Activated T-cell treated with anti-CD3 and anti-CD28 coated beads, Interleukin-2, amount 50 U/mL, for 24 hours (primary cell): ENCODE measurements at regions not wholly inside any gene's neighbourhood (a gene's known extent, or its start where the extent isn't known, plus 50 kb on each side); places are given as distances from the start of the nearest gene placed in this dataset.

Experiments used
- DNase-seq: peaks from one replicate; pipeline ENCODE4 v3.0.0-alpha.2; 2020
- H3K27ac Mint-ChIP-seq: 2 replicates; pipeline ENCODE4 v1.8.0; 2020; ENCODE audit warnings: mild to moderate bottlenecking, mixed read lengths
- H3K27me3 Mint-ChIP-seq: 2 replicates; pipeline ENCODE4 v1.8.0; 2020; ENCODE audit warnings: mixed read lengths
- H3K36me3 Mint-ChIP-seq: 2 replicates; pipeline ENCODE4 v1.8.0; 2020; ENCODE audit warnings: low read depth, mixed read lengths
- H3K4me1 Mint-ChIP-seq: 2 replicates; pipeline ENCODE4 v1.8.0; 2020; ENCODE audit warnings: low read depth, mixed read lengths
- H3K4me3 Mint-ChIP-seq: 2 replicates; pipeline ENCODE4 v1.8.0; 2020; ENCODE audit warnings: mild to moderate bottlenecking, moderate library complexity, mixed read lengths
- H3K9me3 Mint-ChIP-seq: 2 replicates; pipeline ENCODE4 v1.8.0; 2020; ENCODE audit warnings: mixed read lengths

DNA sequence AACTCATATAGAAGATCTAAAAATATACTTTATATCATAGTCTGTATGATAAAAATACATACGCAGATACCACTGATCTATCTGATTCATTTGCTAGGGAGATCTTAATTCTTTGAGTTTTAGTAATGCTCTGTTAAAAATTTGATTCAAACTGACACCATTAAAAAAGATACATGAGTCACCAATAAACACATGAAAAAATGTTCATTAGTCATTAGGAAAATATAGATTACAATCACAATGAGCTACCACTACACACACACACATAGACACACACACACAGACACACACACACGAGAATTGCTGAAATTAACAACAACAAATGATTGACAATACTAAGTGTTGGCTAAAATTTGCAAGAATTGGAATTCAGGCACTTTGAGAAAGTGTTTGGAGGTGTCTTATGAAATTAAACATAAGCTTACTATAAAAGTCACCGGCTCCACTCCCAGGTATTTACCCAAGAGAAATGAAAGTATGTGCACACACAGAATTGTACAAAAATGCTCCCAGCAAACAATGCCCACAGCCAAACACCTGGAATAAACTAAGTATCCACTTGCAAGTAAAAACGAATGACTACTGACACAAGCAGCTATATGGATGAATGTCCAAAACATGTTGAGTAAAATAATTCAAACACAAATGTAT lies 117.7 kb upstream of the GGTLC1 start:
- Mint-ChIP-seq H3K9me3 (no peaks in the 10 kb centered on the region), H3K4me3 (no peak overlapping the region), H3K4me1 (peaks cover 24% of the 10 kb centered on the region), H3K36me3 (no peaks in the 10 kb centered on the region), H3K27me3 (peaks cover 13% of the 10 kb centered on the region), H3K27ac (no peak overlapping the region)
- DNase-seq: no peak

DNA sequence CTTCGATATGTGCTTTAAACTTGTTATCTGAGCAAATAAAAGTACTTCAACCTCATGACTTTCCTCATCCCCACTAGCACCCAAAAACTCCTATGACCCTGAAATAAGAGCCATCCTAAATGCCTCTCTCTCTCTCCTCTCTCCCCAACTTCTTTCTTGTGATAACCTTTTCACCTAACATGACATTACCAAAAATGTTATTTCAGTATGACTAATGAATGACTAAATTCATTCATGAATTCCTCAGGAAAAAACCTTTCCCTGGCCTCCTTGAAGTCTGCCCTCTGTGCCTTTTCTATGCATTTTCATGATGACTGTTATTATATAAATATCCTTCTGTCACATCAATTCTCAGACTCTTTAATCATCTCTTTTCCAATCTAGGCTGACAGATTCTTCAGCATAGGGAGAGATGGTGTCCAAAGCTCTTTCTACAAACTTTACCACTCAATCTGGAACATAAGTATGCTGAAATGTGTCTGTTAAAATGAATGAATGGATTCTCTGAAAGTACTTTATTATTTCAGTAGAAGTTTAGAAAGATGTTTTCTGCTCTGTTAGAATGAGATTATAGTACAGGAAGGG lies 114.3 kb upstream of the GGTLC1 start:
- Mint-ChIP-seq H3K27me3 (peaks cover 6% of the 10 kb centered on the region), H3K36me3 (no peaks in the 10 kb centered on the region), H3K9me3 (no peaks in the 10 kb centered on the region), H3K27ac (peak overlapping the region; percentile 47), H3K4me1 (peaks cover 35% of the 10 kb centered on the region), H3K4me3 (no peak overlapping the region)
- DNase-seq: no peak

DNA sequence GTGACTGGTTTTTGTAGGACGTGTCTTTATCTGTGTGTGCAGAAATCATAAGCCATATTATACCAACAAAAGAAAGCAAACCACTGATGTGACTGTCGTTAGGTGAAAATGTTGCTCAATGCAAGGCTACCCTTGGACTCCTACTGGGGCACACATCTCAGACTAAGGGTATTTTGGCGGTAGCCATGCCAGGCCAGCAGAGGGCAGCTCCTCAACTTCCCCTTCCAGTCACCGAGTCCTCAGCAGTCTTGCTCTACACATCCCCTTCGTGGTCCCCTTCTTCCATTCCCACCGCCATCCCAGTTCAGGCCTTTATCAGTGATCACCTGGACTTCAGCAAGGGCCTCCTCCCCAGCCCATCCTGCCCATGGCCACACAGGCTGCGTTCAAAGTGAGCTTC lies 113.7 kb upstream of the GGTLC1 start:
- peak; percentile 33 for DNase-seq
- Mint-ChIP-seq H3K36me3 (no peaks in the 10 kb centered on the region), H3K9me3 (no peaks in the 10 kb centered on the region), H3K27me3 (peaks cover 6% of the 10 kb centered on the region), H3K4me1 (peaks cover 35% of the 10 kb centered on the region), H3K4me3 (no peak overlapping the region), H3K27ac (peak overlapping the region; percentile 47)

DNA sequence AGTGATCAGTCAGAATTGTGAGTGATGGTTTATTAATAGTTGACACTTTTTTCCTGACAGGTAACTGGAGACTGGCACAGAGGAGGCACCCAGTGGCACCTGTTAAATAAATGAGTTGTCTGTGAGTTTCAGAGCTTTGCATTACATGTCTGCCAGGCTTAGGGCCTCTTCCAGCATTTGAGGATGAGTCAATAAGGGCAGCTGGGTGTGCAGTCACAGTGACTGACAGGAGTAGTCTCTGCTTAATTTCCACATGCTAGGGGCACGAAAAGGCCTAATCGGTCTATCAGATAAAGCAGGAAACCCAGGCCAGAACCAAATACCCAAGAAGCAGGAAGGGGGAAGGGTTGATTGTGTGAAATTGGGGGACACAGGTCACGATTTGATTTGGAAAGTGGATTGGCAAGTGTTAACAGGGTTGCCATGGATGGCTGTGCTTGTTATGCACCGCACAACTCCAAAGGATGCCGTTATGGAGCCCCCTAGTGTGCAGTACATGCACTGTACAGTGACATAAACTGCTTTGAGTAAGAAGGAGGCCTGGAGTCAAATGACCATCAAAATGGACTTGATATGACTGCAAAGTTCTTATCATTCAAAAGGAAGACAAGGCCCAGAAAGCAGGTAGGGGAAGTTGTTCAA lies 111.9 kb upstream of the GGTLC1 start:
- Mint-ChIP-seq H3K4me1 (peaks cover 36% of the 10 kb centered on the region), H3K36me3 (no peaks in the 10 kb centered on the region), H3K27me3 (peaks cover 6% of the 10 kb centered on the region), H3K27ac (peak overlapping the region; percentile 34), H3K4me3 (no peak overlapping the region), H3K9me3 (no peaks in the 10 kb centered on the region)
- DNase-seq: peak; percentile 54

DNA sequence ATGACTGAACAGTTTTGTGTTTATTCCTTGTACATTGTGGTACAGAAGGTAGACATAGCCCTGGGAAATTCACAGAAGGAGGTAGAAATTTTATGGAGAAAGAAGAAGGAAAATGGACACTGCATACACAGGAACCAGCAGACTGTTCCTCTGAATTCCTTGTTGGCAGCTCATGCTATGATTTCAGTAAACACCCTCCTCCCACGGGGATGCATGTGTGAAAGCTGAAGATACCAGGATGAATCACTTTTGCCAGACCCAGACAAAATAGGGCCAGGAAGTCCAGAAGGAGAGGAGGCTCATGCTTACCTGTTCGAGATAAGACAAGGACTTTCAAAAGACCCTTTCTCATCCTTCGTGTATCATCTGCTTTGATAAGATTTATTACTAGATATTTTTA lies 110.3 kb upstream of the GGTLC1 start:
- no peaks in the 10 kb centered on the region for H3K27me3 Mint-ChIP-seq
- DNase-seq: no peak

DNA sequence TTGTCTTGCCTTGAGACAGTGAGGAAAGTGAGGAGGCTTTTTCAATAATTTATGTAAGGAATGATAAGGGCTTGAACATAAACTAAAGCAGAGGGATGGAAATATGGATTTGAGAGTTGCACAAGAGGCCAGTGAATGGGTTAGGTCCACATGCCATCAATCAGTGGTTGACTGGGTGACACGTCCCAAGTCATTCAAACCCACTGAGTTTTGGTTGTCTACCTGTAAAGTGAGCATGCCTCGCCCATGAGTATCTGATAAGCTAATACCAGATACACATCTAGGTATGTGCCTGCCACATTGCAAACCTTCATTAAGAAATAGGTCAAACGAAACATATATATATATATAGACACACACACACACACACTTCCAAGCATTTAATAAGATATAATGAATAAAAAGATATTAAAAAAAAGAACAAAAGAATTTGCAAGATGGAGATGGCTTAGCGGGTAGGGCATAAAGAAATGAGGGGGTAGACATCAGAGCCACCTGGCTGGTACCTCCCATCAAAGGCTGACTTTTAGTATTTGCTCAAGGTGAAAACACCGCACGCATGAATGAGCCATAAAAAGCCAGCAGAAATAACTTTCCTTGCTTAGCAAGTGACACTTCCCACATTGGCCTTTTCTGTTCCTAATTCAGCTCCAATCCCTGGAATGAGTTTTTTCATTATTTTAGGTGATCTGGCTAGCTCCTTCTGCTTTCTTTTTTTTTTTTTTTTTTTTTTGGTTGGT lies 109.1 kb upstream of the GGTLC1 start:
- Mint-ChIP-seq H3K36me3 (no peaks in the 10 kb centered on the region), H3K4me3 (no peak overlapping the region), H3K9me3 (no peaks in the 10 kb centered on the region), H3K27me3 (no peaks in the 10 kb centered on the region), H3K4me1 (peaks cover 30% of the 10 kb centered on the region), H3K27ac (no peak overlapping the region)
- no peak for DNase-seq

More for the DNA sequence above, 110.3 kb upstream of the GGTLC1 start:
- H3K4me3 Mint-ChIP-seq: no peak overlapping the region
- H3K9me3 Mint-ChIP-seq: no peaks in the 10 kb centered on the region
- H3K36me3 Mint-ChIP-seq: no peaks in the 10 kb centered on the region
- H3K27ac Mint-ChIP-seq: no peak overlapping the region
- peaks cover 36% of the 10 kb centered on the region for H3K4me1 Mint-ChIP-seq

DNA sequence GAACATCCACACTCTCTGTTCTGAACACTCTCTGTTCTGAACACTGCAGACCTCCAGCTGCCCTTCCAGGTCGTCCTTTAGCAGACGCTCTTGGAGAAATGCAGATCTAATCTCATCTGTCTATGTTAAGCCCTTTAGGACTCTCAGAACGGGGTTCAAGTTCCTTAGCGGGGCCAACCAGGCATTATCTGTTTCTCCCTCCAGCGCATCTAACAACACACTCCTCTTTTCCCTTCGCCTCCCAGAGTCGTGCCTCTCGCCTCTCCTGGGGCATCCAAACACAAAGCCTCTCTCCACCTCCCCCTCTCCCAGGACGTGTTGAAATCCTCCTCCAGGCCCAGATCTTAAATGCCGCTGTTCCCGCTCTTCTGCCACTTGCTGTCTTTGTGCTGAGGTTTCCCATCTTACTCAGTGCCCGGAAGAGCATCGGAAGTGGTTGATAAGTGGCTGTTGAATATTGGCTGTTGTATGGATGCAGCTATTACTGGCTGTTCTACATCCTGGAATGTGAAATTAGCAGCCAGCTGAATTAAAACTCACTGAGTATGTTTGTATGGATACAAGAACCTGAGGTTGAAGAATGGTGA lies 108.4 kb upstream of the GGTLC1 start:
- no peak overlapping the region for H3K27ac Mint-ChIP-seq

DNA sequence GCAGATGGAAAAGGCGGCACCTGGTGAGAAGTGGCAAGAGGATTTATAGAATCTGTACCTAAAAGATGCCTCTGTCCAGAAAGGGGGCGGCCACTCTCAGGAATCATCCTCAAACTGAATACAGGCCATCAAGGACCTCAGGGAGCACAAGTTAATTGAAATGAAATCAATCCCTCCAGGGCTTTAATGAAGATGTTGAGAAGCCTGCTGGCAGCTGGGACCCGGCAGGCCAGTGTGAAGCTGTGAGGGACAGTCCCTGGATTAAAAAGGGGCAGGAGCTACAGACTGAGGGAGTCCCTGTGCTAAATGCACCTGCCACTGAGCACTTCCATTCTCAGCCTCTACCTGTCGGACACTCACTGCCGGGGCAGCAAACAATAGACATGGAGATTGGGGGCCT lies 107.7 kb upstream of the GGTLC1 start:
- Mint-ChIP-seq H3K27me3 (no peaks in the 10 kb centered on the region), H3K9me3 (no peaks in the 10 kb centered on the region), H3K4me1 (peaks cover 21% of the 10 kb centered on the region), H3K4me3 (no peak overlapping the region), H3K27ac (no peak overlapping the region), H3K36me3 (no peaks in the 10 kb centered on the region)
- DNase-seq: no peak

More for the DNA sequence above, 108.4 kb upstream of the GGTLC1 start:
- Mint-ChIP-seq H3K36me3 (no peaks in the 10 kb centered on the region), H3K27me3 (no peaks in the 10 kb centered on the region), H3K4me1 (peaks cover 23% of the 10 kb centered on the region), H3K9me3 (no peaks in the 10 kb centered on the region), H3K4me3 (no peak overlapping the region)
- no peak for DNase-seq

DNA sequence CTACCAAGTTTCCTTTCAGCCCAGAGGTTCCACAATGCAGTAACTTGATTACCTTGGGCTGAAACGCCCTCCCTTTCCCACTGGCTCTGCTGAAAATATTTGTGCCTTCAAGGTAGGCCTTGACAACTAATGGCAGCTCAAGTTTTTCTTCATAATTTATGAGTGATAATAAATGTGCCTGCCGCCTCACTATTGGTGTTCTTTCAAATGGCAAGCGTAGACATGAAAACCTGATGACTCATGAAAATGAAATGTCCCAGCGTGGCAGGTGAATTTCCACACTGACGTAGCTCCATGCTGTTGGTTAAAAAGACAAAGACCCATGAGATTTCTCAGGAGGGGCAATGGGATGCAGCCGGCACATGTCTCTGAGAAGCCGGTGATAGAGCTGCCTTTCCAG lies 107.2 kb upstream of the GGTLC1 start:
- peaks cover 20% of the 10 kb centered on the region for H3K4me1 Mint-ChIP-seq
- no peaks in the 10 kb centered on the region for H3K36me3 Mint-ChIP-seq
- no peaks in the 10 kb centered on the region for H3K9me3 Mint-ChIP-seq
- H3K4me3 Mint-ChIP-seq: no peak overlapping the region
- H3K27ac Mint-ChIP-seq: no peak overlapping the region
- H3K27me3 Mint-ChIP-seq: no peaks in the 10 kb centered on the region
- no peak for DNase-seq

DNA sequence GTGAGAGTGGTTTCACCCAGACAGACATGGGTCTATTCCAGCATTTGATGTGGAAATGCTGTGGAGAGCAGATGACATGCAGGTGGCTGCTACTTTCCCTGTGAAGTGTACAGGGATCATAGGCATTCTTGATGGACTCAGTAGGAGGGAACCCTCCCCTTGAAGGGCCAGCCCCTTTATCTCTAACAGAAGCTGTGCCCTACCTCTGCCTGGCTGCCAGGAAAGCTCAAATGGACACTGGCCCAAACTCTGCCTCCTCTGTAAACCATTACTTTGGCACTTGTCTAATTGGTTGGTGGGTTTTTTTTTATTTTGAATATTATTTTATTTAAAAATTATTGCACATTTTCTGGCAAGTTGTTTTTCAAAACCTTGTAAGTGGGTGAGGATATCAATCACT lies 106.7 kb upstream of the GGTLC1 start:
- Mint-ChIP-seq H3K27ac (no peak overlapping the region), H3K36me3 (no peaks in the 10 kb centered on the region), H3K4me3 (no peak overlapping the region), H3K9me3 (no peaks in the 10 kb centered on the region), H3K27me3 (no peaks in the 10 kb centered on the region), H3K4me1 (peaks cover 15% of the 10 kb centered on the region)
- DNase-seq: no peak

DNA sequence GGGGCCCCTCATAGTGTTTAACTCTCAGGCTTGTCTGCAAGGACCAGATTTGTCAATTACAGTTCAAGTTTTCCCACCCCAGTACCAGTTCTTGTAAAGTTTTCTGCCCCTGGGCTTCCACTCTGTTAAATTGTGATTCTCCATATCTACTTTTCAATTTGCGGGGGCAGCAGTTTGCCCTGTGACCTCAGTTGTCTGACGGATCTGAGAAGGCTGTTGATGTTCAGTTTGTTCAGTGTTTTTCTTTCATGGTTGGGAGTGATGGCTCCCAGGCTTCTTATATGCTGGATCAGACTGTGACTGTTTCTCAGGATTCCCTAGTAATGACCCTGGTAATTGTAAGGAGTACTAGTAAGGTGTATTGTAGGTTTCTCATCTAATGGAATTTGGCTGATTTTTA lies 101.0 kb upstream of the GGTLC1 start:
- no peak for DNase-seq
- Mint-ChIP-seq H3K27me3 (no peaks in the 10 kb centered on the region), H3K36me3 (no peaks in the 10 kb centered on the region), H3K4me3 (no peak overlapping the region), H3K4me1 (no peaks in the 10 kb centered on the region), H3K9me3 (no peaks in the 10 kb centered on the region), H3K27ac (no peak overlapping the region)

DNA sequence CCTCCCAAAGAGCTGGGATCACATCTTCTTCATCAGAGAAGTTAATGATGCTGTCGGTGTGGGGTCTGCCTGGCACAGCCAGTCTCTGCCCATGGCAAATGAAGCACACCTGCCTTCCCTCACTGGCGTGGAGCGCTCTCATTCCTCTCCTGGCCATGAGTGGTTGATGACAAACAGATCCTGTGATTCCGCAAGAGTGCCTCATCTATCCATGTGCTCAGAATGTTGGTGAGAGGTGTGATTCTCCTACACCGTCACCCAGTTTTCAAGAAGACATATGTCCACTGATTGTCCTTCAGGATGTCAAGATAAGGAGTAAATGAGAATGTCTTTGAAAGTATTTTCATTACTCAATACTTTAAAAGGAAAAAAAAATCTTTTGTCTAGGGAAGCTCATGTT lies 97.5 kb upstream of the GGTLC1 start:
- no peaks in the 10 kb centered on the region for H3K4me1 Mint-ChIP-seq
- H3K9me3 Mint-ChIP-seq: no peaks in the 10 kb centered on the region
- DNase-seq: no peak
- no peak overlapping the region for H3K27ac Mint-ChIP-seq
- H3K27me3 Mint-ChIP-seq: no peaks in the 10 kb centered on the region
- no peaks in the 10 kb centered on the region for H3K36me3 Mint-ChIP-seq
- no peak overlapping the region for H3K4me3 Mint-ChIP-seq

DNA sequence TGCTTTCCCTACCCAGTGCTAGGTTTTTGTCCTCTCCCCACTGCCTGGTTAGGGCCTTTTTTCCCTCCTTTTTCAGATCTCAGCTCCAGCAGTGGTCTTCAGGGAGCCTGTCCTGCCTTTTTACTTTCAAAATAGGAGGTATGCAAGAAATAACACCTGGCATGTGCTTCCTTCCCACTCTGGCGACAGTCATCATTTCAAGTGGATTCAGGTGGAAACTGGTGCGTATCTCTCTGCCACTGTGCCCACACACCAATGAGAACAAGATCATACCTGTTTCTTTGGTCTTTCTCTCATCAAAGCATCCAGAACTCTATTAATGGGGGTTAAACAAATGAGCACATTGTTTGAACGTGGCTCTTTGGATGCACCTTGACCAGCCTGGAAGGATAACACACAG lies 95.7 kb upstream of the GGTLC1 start:
- no peaks in the 10 kb centered on the region for H3K9me3 Mint-ChIP-seq
- no peak overlapping the region for H3K4me3 Mint-ChIP-seq
- DNase-seq: no peak
- no peak overlapping the region for H3K27ac Mint-ChIP-seq
- no peaks in the 10 kb centered on the region for H3K36me3 Mint-ChIP-seq
- H3K27me3 Mint-ChIP-seq: no peaks in the 10 kb centered on the region
- H3K4me1 Mint-ChIP-seq: no peaks in the 10 kb centered on the region

DNA sequence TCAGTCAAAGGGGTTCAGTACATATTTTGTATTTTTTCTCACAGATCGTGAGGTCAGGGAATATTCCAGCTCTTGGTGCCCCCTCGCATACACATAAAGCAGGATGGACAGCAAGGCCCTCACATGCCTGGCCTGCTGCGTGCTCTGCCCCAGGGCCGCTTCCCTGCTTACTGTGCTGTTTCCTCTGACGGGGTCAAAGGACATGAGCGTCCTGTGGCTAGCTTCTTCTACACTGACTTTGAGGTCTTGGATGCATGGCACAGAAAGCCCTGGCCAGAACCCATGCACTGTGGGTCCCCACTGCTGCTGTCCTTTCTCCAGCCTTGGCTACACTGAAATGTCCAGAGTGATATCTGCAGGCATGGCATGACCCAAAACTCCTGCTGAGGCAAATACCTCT lies 92.5 kb upstream of the GGTLC1 start:
- Mint-ChIP-seq H3K4me3 (no peak overlapping the region), H3K4me1 (no peaks in the 10 kb centered on the region), H3K27ac (no peak overlapping the region), H3K27me3 (no peaks in the 10 kb centered on the region), H3K9me3 (no peaks in the 10 kb centered on the region), H3K36me3 (no peaks in the 10 kb centered on the region)
- no peak for DNase-seq
